Stomach (tissue), 8 donors: ENCODE measurements at regions not wholly inside any gene's neighbourhood (a gene's known extent, or its start where the extent isn't known, plus 50 kb on each side); places are given as distances from the start of the nearest gene placed in this dataset.
"Not testable (repeated sequence)": the region's sequence is repeated elsewhere in the genome, so short reads cannot be mapped to it uniquely, and the experiment has no call there.

Experiments used
- DNase-seq, 2 donors: peaks; one replicate each; pipeline versions ENCODE4 v3.0.0 to v3.0.0-alpha.2; 2013 to 2019
- H3K27ac ChIP-seq, 5 donors: fragments of 200-600 bp in 4 of 5; sonication (generic) in 4 of 5; one replicate each; pipeline ENCODE4 v1.5.1; 2013 to 2019; ENCODE audit warnings: mild to moderate bottlenecking in 1 of 5, moderate library complexity in 1 of 5
- H3K27me3 ChIP-seq, 3 donors: fragments of 200-600 bp; sonication (generic); one replicate each; pipeline ENCODE4 v1.5.1; 2017 to 2019; ENCODE audit warnings: mixed run types in 1 of 3
- H3K36me3 ChIP-seq, 4 donors: fragments of 200-600 bp; sonication (generic); 1 replicate in 3 of 4; 2 replicates in 1 of 4; pipeline ENCODE4 v1.5.1; 2016 to 2019
- H3K4me1 ChIP-seq, 4 donors: fragments of 200-600 bp; sonication (generic); one replicate each; pipeline ENCODE4 v1.5.1; 2016 to 2019
- H3K4me3 ChIP-seq, 4 donors: fragments of 200-600 bp; sonication (generic) in 3 of 4; one replicate each; pipeline ENCODE4 v1.5.1; 2016 to 2019; ENCODE audit warnings: mild to moderate bottlenecking in 1 of 4
- H3K9me3 ChIP-seq, 4 donors: fragments of 200-600 bp; sonication (generic); one replicate each; pipeline ENCODE4 v1.5.1; 2016 to 2019
- CTCF ChIP-seq, 7 experiments: fragments of 450-650 bp in 4 of 7; fragments of 200-600 bp in 3 of 7; sonication (generic) in 3 of 7; IDR thresholded peaks; one replicate each; pipeline ENCODE4 v1.5.1; 2016 to 2019; ENCODE audit warnings: antibody characterized with exemption in 7 of 7, control low read depth in 2 of 7, mild to moderate bottlenecking in 1 of 7
- EP300 ChIP-seq: sonication (generic); formaldehyde crosslinking; IDR thresholded peaks from one replicate; pipeline ENCODE4 v1.6.1; 2017; ENCODE audit warnings: antibody characterized with exemption
- POLR2A ChIP-seq, 4 donors: fragments of 450-650 bp; IDR thresholded peaks; one replicate each; pipeline ENCODE4 v1.6.1; 2016; ENCODE audit warnings: antibody characterized with exemption in 4 of 4, control low read depth in 2 of 4, mild to moderate bottlenecking in 1 of 4, moderate library complexity in 1 of 4
- POLR2AphosphoS5 ChIP-seq, 3 donors: sonication (generic); formaldehyde crosslinking; IDR thresholded peaks; one replicate each; pipeline ENCODE4 v1.6.1; 2016; ENCODE audit warnings: antibody characterized with exemption in 3 of 3
- WGBS, 5 donors: extraction: QIAGEN DNeasy Blood & Tissue Kit in 3 of 5; methylation state at CpG; one replicate each; pipeline versions ENCODE4 v1.1.5 to v1.1.7; 2013 to 2018; 5-methylcytosine and 5-hydroxymethylcytosine counted together
- intact Hi-C: fragments of 100-400 bp; cut with DNase I; formaldehyde crosslinking; loops from one replicate; pipeline ENCODE4 v1.15.1; 2023; ENCODE audit warnings: low total_unique reads
- donor health status: healthy with polysubstance abuse.
- donor health status: Bipolar disorder and iron deficiency.
- donor health status: healthy.

- H3K4me1 ChIP-seq = no peaks in the 10 kb centered on the region
- WGBS, 5 donors = 65 to 75% (median 70%) methylated on average over 4 of the region's 4 CpGs
- H3K27ac ChIP-seq = no peak overlapping the region
- TF ChIP-seq POLR2A (IDR thresholded peaks at IDR 0.05) (no peak), POLR2AphosphoS5 (IDR thresholded peaks at IDR 0.05) (no peak), EP300 (no peak), CTCF (IDR thresholded peaks at IDR 0.05) (no peak)
- H3K27me3 ChIP-seq = no peaks in the 10 kb centered on the region
- no peaks in the 10 kb centered on the region for H3K36me3 ChIP-seq
- intact Hi-C loops = no loop called here
- no peaks in the 10 kb centered on the region for H3K9me3 ChIP-seq
- no peak overlapping the region for H3K4me3 ChIP-seq
- no peak for DNase-seq
These were observed 384.4 kb upstream of the ARPP21 start for GRCh38 chr3:35254917-35255316.

- intact Hi-C loops = no loop called here
- H3K27me3 ChIP-seq = no peaks in the 10 kb centered on the region
- TF ChIP-seq CTCF (IDR thresholded peaks at IDR 0.05) = no peak
- no peak for TF ChIP-seq POLR2AphosphoS5 (IDR thresholded peaks at IDR 0.05)
- TF ChIP-seq EP300 = no peak
- TF ChIP-seq POLR2A (IDR thresholded peaks at IDR 0.05) = no peak
- DNase-seq = no peak
- no peaks in the 10 kb centered on the region for H3K4me1 ChIP-seq
- no peaks in the 10 kb centered on the region for H3K36me3 ChIP-seq
- H3K9me3 ChIP-seq = no peaks in the 10 kb centered on the region
- H3K27ac ChIP-seq = no peak overlapping the region
- H3K4me3 ChIP-seq = no peak overlapping the region
These were observed 381.7 kb upstream of the ARPP21 start for GRCh38 chr3:35257641-35258040.

- Histone ChIP-seq H3K4me3 (no peak overlapping the region), H3K9me3 (no peaks in the 10 kb centered on the region), H3K36me3 (no peaks in the 10 kb centered on the region), H3K4me1 (no peaks in the 10 kb centered on the region), H3K27me3 (no peaks in the 10 kb centered on the region), H3K27ac (no peak overlapping the region)
- TF ChIP-seq CTCF (IDR thresholded peaks at IDR 0.05) = no peak
- TF ChIP-seq POLR2A (IDR thresholded peaks at IDR 0.05) = no peak
- TF ChIP-seq POLR2AphosphoS5 (IDR thresholded peaks at IDR 0.05) = no peak
- TF ChIP-seq EP300 = no peak
- DNase-seq = no peak
- intact Hi-C loops = no loop called here
These were observed 376.9 kb upstream of the ARPP21 start for GRCh38 chr3:35262406-35262805.

- 77 to 89% (median 82%) methylated on average over 1 of the region's 1 CpG for WGBS, 5 donors
- H3K36me3 ChIP-seq = no peaks in the 10 kb centered on the region
- DNase-seq = no peak
- H3K27me3 ChIP-seq = no peaks in the 10 kb centered on the region
- intact Hi-C loops = no loop called here
- TF ChIP-seq EP300 (no peak), POLR2A (IDR thresholded peaks at IDR 0.05) (no peak), POLR2AphosphoS5 (IDR thresholded peaks at IDR 0.05) (no peak), CTCF (IDR thresholded peaks at IDR 0.05) (no peak)
- H3K27ac ChIP-seq = no peak overlapping the region
- no peaks in the 10 kb centered on the region for H3K4me1 ChIP-seq
- H3K9me3 ChIP-seq = no peaks in the 10 kb centered on the region
- no peak overlapping the region for H3K4me3 ChIP-seq
These were observed 375.8 kb upstream of the ARPP21 start for GRCh38 chr3:35263477-35263876.

GRCh38 chr3:35266065-35266464 is 373.3 kb upstream of the ARPP21 start:
- H3K36me3 ChIP-seq, intact Hi-C loops, H3K27me3 ChIP-seq, H3K9me3 ChIP-seq, H3K27ac ChIP-seq, DNase-seq, H3K4me3 ChIP-seq, H3K4me1 ChIP-seq: not testable (repeated sequence)
- 91 to 93% (median 92%) methylated on average over 12 of the region's 12 CpGs for WGBS, 5 donors
